HEK293 (cell line): ENCODE measurements at regions not wholly inside any gene's neighbourhood (a gene's known extent, or its start where the extent isn't known, plus 50 kb on each side); places are given as distances from the start of the nearest gene placed in this dataset.

ENCODE experiments used
- CTCF ChIA-PET: fragments of 350-600 bp; formaldehyde crosslinking; extraction: SDS; loops from one replicate; lab custom pipeline; 2021; ENCODE audit warnings: antibody characterized with exemption; lab: Yijun Ruan, JAX
- POLR2A ChIA-PET: fragments of 300-600 bp; formaldehyde crosslinking; extraction: SDS; loops from one replicate; lab custom pipeline; 2020; ENCODE audit warnings: antibody characterized with exemption, inconsistent platforms; lab: Yijun Ruan, JAX
- H3K27ac ChIP-seq: fragments of 200-500 bp; sonication (Bioruptor generic); 2 replicates; pipeline ENCODE4 v1.5.1; 2014; ENCODE audit warnings: low read depth, low read length, control low read depth, inconsistent platforms; ENCODE audit errors: extremely low read depth
- H3K36me3 ChIP-seq, 2 experiments: fragments of 200-500 bp in 1 of 2; sonication (Bioruptor generic) in 1 of 2; 1 replicate in 1 of 2; 2 replicates in 1 of 2; pipeline ENCODE4 v1.5.1; 2014 to 2017; ENCODE audit warnings: inconsistent platforms in 2 of 2, low read length in 2 of 2; ENCODE audit not compliant: control insufficient read depth in 2 of 2, insufficient read depth in 1 of 2
- H3K4me1 ChIP-seq: fragments of 200-500 bp; sonication (Bioruptor generic); 2 replicates; pipeline ENCODE4 v1.5.1; 2014; ENCODE audit warnings: mild to moderate bottlenecking, low read length, inconsistent platforms; ENCODE audit not compliant: control insufficient read depth, insufficient read depth
- H3K4me3 ChIP-seq: 2 replicates; pipeline ENCODE4 v1.5.1; 2011; ENCODE audit warnings: low read depth, mild to moderate bottlenecking, control low read depth, low read length, moderate library complexity
- H3K9me3 ChIP-seq: fragments of 200-500 bp; sonication (Bioruptor generic); 2 replicates; pipeline ENCODE4 v1.5.1; 2014; ENCODE audit warnings: low read depth, low read length, inconsistent platforms; ENCODE audit not compliant: control insufficient read depth, insufficient read depth
- ATF2 ChIP-seq: fragments of 450-650 bp; formaldehyde crosslinking; IDR thresholded peaks from 2 replicates; pipeline ENCODE4 v1.5.1; 2016; ENCODE audit warnings: missing biosample characterization, missing genetic modification characterization, low read depth
- GFI1B ChIP-seq: fragments of 450-650 bp; formaldehyde crosslinking; IDR thresholded peaks from 2 replicates; pipeline ENCODE4 v1.5.1; 2016; ENCODE audit warnings: missing biosample characterization, missing genetic modification characterization
- HOXD13 ChIP-seq: sonication (generic); formaldehyde crosslinking; IDR thresholded peaks from 2 replicates; pipeline ENCODE4 v1.8.0; 2022; ENCODE audit warnings: missing genetic modification reagents, borderline replicate concordance
- PBX3 ChIP-seq: sonication (generic); formaldehyde crosslinking; IDR thresholded peaks from 2 replicates; pipeline ENCODE4 v1.8.1; 2022; ENCODE audit warnings: mild to moderate bottlenecking, moderate library complexity, missing genetic modification reagents
- PRDM1 ChIP-seq: fragments of 450-650 bp; formaldehyde crosslinking; IDR thresholded peaks from 2 replicates; pipeline ENCODE4; 2016; ENCODE audit warnings: missing biosample characterization, missing genetic modification characterization
- SP3 ChIP-seq: fragments of 450-650 bp; formaldehyde crosslinking; IDR thresholded peaks from 2 replicates; pipeline ENCODE4 v1.5.1; 2016; ENCODE audit warnings: missing biosample characterization, missing genetic modification characterization
- TCF7L2 ChIP-seq: IDR thresholded peaks from 2 replicates; pipeline ENCODE4 v1.6.1; 2011; ENCODE audit warnings: low read depth, mild to moderate bottlenecking, inconsistent platforms, low read length, moderate library complexity, borderline replicate concordance
- TRIM28 ChIP-seq: IDR thresholded peaks from 2 replicates; pipeline ENCODE4 v1.6.1; 2011; ENCODE audit warnings: low read length, control low read depth, borderline replicate concordance
- WT1 ChIP-seq: fragments of 450-650 bp; formaldehyde crosslinking; IDR thresholded peaks from 2 replicates; pipeline ENCODE4 v1.5.1; 2016; ENCODE audit warnings: missing biosample characterization, missing genetic modification characterization
- ZFHX2 ChIP-seq: fragments of 450-650 bp; formaldehyde crosslinking; conservative IDR thresholded peaks from 2 replicates; pipeline ENCODE4 v1.5.1; 2016; ENCODE audit warnings: missing biosample characterization, missing genetic modification characterization
- ZNF121 ChIP-seq: fragments of 450-650 bp; formaldehyde crosslinking; IDR thresholded peaks from 2 replicates; pipeline ENCODE4 v1.5.1; 2016; ENCODE audit warnings: missing biosample characterization, missing genetic modification characterization
- ZNF138 ChIP-seq: fragments of 450-650 bp; formaldehyde crosslinking; IDR thresholded peaks from 2 replicates; pipeline ENCODE4 v1.5.1; 2016; ENCODE audit warnings: missing biosample characterization, missing genetic modification characterization, borderline replicate concordance
- ZNF174 ChIP-seq: fragments of 450-650 bp; formaldehyde crosslinking; IDR thresholded peaks from 2 replicates; pipeline ENCODE4 v1.5.0; 2017; ENCODE audit warnings: missing biosample characterization, mild to moderate bottlenecking, missing genetic modification characterization
- ZNF23 ChIP-seq: fragments of 450-650 bp; formaldehyde crosslinking; IDR thresholded peaks from 2 replicates; pipeline ENCODE4 v1.5.1; 2016; ENCODE audit warnings: missing biosample characterization, missing genetic modification characterization, borderline replicate concordance
- ZNF239 ChIP-seq: fragments of 450-650 bp; formaldehyde crosslinking; IDR thresholded peaks from 2 replicates; pipeline ENCODE4 v1.5.1; 2016; ENCODE audit warnings: missing biosample characterization, missing genetic modification characterization
- ZNF248 ChIP-seq: fragments of 450-650 bp; formaldehyde crosslinking; IDR thresholded peaks from 2 replicates; pipeline ENCODE4 v1.5.1; 2017; ENCODE audit warnings: missing biosample characterization, missing genetic modification characterization
- ZNF280C ChIP-seq: fragments of 450-650 bp; formaldehyde crosslinking; IDR thresholded peaks from 2 replicates; pipeline ENCODE4 v1.5.1; 2016; ENCODE audit warnings: missing biosample characterization, missing genetic modification characterization
- ZNF341 ChIP-seq: fragments of 450-650 bp; formaldehyde crosslinking; IDR thresholded peaks from 2 replicates; pipeline ENCODE4; 2016; ENCODE audit warnings: low read depth, missing biosample characterization, missing genetic modification characterization
- ZNF362 ChIP-seq: fragments of 450-650 bp; formaldehyde crosslinking; IDR thresholded peaks from 2 replicates; pipeline ENCODE4 v1.5.1; 2016; ENCODE audit warnings: missing biosample characterization, missing genetic modification characterization
- ZNF398 ChIP-seq: fragments of 450-650 bp; formaldehyde crosslinking; IDR thresholded peaks from 2 replicates; pipeline ENCODE4 v1.5.1; 2017; ENCODE audit warnings: missing biosample characterization, missing genetic modification characterization
- ZNF473 ChIP-seq: fragments of 450-650 bp; formaldehyde crosslinking; IDR thresholded peaks from 2 replicates; pipeline ENCODE4 v1.5.1; 2017; ENCODE audit warnings: missing biosample characterization, missing genetic modification characterization
- ZNF48 ChIP-seq: fragments of 450-650 bp; formaldehyde crosslinking; IDR thresholded peaks from 2 replicates; pipeline ENCODE4 v1.5.1; 2016; ENCODE audit warnings: missing biosample characterization, missing genetic modification characterization
- ZNF585B ChIP-seq: fragments of 450-650 bp; formaldehyde crosslinking; IDR thresholded peaks from 2 replicates; pipeline ENCODE4 v1.5.1; 2016; ENCODE audit warnings: missing biosample characterization, missing genetic modification characterization
- ZNF600 ChIP-seq: fragments of 450-650 bp; formaldehyde crosslinking; IDR thresholded peaks from 2 replicates; pipeline ENCODE4 v1.5.1; 2016; ENCODE audit warnings: missing biosample characterization, missing genetic modification characterization
- ZNF629 ChIP-seq: fragments of 450-650 bp; formaldehyde crosslinking; IDR thresholded peaks from 2 replicates; pipeline ENCODE4 v1.5.1; 2017; ENCODE audit warnings: missing biosample characterization, missing genetic modification characterization
- ZNF701 ChIP-seq: fragments of 450-650 bp; formaldehyde crosslinking; IDR thresholded peaks from 2 replicates; pipeline ENCODE4 v1.5.1; 2016; ENCODE audit warnings: missing biosample characterization, missing genetic modification characterization
- ZNF768 ChIP-seq: fragments of 450-650 bp; formaldehyde crosslinking; IDR thresholded peaks from 2 replicates; pipeline ENCODE4 v1.5.1; 2018; ENCODE audit warnings: missing biosample characterization, mild to moderate bottlenecking, missing genetic modification characterization
- ZSCAN30 ChIP-seq: fragments of 450-650 bp; IDR thresholded peaks from 2 replicates; pipeline ENCODE4 v1.5.1; 2018; ENCODE audit warnings: missing biosample characterization, mild to moderate bottlenecking, missing genetic modification characterization, moderate library complexity

GRCh38 chr4:186445040-186445439 lies 110.3 kb downstream of the MTNR1A start (continued):
- TF ChIP-seq ZNF398 (tag by site-specific recombination) (no peak), ZNF362 (tag by site-specific recombination) (no peak), ZSCAN30 (no peak), TCF7L2 (no peak)
- TF ChIP-seq, all 188 proteins: peak for 0

GRCh38 chr4:186441502-186441901 lies 113.9 kb downstream of the MTNR1A start:
- Histone ChIP-seq H3K9me3 (no peaks in the 10 kb centered on the region), H3K27ac (no peak overlapping the region), H3K36me3 (no peaks in the 10 kb centered on the region), H3K4me3 (no peak overlapping the region), H3K4me1 (no peaks in the 10 kb centered on the region)
- ChIA-PET CTCF (no interaction called here), POLR2A (no interaction called here)
- TF ChIP-seq ZFHX2 (tag by site-specific recombination) (no peak), HOXD13 (CRISPR knock-in tag) (no peak), ZNF585B (tag by site-specific recombination) (no peak), ZNF280C (tag by site-specific recombination) (no peak), ZNF701 (tag by site-specific recombination) (no peak), ZNF768 (tag by site-specific recombination) (no peak), ZNF23 (tag by site-specific recombination) (no peak), ZNF600 (tag by site-specific recombination) (no peak), ZNF629 (no peak)

- H3K4me1 ChIP-seq = no peaks in the 10 kb centered on the region
- no peaks in the 10 kb centered on the region for H3K9me3 ChIP-seq
- TF ChIP-seq PBX3 (CRISPR knock-in tag) (no peak), ZNF121 (tag by site-specific recombination) (no peak), SP3 (tag by site-specific recombination) (no peak), TRIM28 (no peak), WT1 (tag by site-specific recombination) (no peak), ZNF174 (no peak), ZSCAN30 (no peak), ZNF473 (tag by site-specific recombination) (no peak), ZNF341 (tag by site-specific recombination) (no peak), ZNF239 (tag by site-specific recombination) (no peak), PRDM1 (tag by site-specific recombination) (no peak), ZNF248 (no peak), GFI1B (no peak), ATF2 (no peak), ZNF138 (no peak), ZNF48 (no peak)
- no peak overlapping the region for H3K27ac ChIP-seq
- H3K4me3 ChIP-seq = no peak overlapping the region
- no peaks in the 10 kb centered on the region for H3K36me3 ChIP-seq
- CTCF ChIA-PET = no interaction called here
- POLR2A ChIA-PET = no interaction called here
These were observed 126.9 kb downstream of the MTNR1A start for GRCh38 chr4:186428481-186428880.
